ENCODE measurements at regions not wholly inside any gene's neighbourhood (a gene's known extent, or its start where the extent isn't known, plus 50 kb on each side); places are given as distances from the start of the nearest gene placed in this dataset.

DNA sequence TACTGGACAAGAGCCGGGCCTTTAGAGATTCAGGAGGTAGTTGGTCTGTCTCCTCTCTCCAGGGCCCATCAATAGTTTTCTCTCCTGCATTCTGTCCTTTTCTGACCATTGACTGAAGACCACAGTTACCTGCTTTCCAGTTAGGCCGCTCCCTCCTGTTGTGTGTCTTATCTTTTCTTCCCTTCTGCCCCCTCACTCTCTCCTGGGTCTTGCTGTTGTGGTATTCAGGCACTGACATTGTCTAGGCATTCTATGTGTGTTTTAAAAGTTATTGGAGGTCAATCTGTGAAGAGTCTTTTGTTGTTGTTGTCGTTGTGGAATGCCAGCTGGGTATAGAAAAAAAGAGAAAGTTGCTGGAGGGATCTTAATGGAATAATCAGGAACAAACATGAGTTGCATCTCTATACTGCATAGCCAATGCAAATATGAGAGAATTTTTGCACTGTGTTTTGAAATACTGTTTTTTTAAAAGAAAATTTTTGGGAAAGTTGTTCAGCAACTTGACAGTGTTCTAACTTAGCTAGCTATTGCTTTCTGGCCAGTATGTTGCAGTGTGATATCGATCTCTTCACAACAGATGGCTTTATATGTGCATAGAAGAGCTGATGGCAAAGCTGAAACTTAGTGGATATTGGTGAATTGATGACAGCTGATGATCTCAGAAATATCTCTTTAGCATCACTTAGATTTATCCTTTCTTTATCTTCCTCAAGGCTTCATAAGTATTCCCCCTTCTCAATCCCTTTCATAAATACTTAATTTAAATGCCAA is 240.7 kb downstream of the C4orf33 start:
- ChIA-PET POLR2A (no interaction called here), CTCF (no interaction called here)
- no peak for TF ChIP-seq LEF1 (IDR thresholded peaks at IDR 0.05; ENCODE audit: borderline replicate concordance)
- TF ChIP-seq CTBP1 (IDR thresholded peaks at IDR 0.05; ENCODE audit: borderline replicate concordance), result no peak
- TF ChIP-seq SP1 (IDR thresholded peaks at IDR 0.05), result no peak
- no peak for TF ChIP-seq TARDBP (IDR thresholded peaks at IDR 0.05)
- no peak for TF ChIP-seq BHLHE40 (IDR thresholded peaks at IDR 0.05; ENCODE audit: borderline replicate concordance)
- TF ChIP-seq, protein P1, sequence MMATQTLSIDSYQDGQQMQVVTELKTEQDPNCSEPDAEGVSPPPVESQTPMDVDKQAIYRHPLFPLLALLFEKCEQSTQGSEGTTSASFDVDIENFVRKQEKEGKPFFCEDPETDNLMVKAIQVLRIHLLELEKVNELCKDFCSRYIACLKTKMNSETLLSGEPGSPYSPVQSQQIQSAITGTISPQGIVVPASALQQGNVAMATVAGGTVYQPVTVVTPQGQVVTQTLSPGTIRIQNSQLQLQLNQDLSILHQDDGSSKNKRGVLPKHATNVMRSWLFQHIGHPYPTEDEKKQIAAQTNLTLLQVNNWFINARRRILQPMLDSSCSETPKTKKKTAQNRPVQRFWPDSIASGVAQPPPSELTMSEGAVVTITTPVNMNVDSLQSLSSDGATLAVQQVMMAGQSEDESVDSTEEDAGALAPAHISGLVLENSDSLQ (IDR thresholded peaks at IDR 0.05), result no peak
- TF ChIP-seq SUZ12 (IDR thresholded peaks at IDR 0.05), result no peak
- no peak for TF ChIP-seq ZNF384 (IDR thresholded peaks at IDR 0.05)
- TF ChIP-seq FOXK2 (IDR thresholded peaks at IDR 0.05), result no peak
- no peak for TF ChIP-seq L3MBTL2 (conservative IDR thresholded peaks at IDR 0.05)
- TF ChIP-seq NFRKB (IDR thresholded peaks at IDR 0.05), result no peak
- TF ChIP-seq HDGF (IDR thresholded peaks at IDR 0.05; ENCODE audit: borderline replicate concordance), result no peak
- TF ChIP-seq ARNT (IDR thresholded peaks at IDR 0.05), result no peak
- TF ChIP-seq FOXM1 (IDR thresholded peaks at IDR 0.05; ENCODE audit: borderline replicate concordance), result no peak
- DNase-seq (ENCODE audit: extremely low spot score), result no peak

DNA sequence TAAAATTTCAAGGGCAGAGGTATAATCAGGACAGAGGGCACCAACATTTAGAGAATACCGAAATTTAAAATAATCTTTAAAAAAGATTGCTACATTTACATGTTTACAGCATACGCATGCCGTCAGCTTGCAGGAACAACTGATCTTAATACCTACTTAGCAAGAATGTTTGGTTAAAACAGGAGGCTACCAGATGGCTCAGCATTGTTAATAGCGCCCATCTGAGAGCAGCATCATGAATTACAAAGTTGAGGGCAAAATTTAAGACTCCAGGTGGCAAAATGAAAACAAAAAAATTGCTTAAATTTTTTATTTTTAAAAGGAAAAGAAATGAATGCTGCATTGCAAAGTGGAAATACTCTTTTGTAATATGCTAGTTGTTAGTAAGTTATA is 241.3 kb downstream of the C4orf33 start:
- ChIA-PET POLR2A (no interaction called here), CTCF (no interaction called here)
- TF ChIP-seq ARNT (IDR thresholded peaks at IDR 0.05) (no peak), BHLHE40 (IDR thresholded peaks at IDR 0.05; ENCODE audit: borderline replicate concordance) (no peak), SUZ12 (IDR thresholded peaks at IDR 0.05) (no peak), L3MBTL2 (conservative IDR thresholded peaks at IDR 0.05) (no peak), LEF1 (IDR thresholded peaks at IDR 0.05; ENCODE audit: borderline replicate concordance) (no peak), FOXM1 (IDR thresholded peaks at IDR 0.05; ENCODE audit: borderline replicate concordance) (no peak), FOXK2 (IDR thresholded peaks at IDR 0.05) (no peak), SP1 (IDR thresholded peaks at IDR 0.05) (no peak), NFRKB (IDR thresholded peaks at IDR 0.05) (no peak), FOXA1 (IDR thresholded peaks at IDR 0.05) (no peak), ZNF384 (IDR thresholded peaks at IDR 0.05) (no peak), CTBP1 (IDR thresholded peaks at IDR 0.05; ENCODE audit: borderline replicate concordance) (no peak), TARDBP (IDR thresholded peaks at IDR 0.05) (no peak), ELF4 (IDR thresholded peaks at IDR 0.05) (no peak)
- TF ChIP-seq, protein P1 (IDR thresholded peaks at IDR 0.05), result no peak
- DNase-seq (ENCODE audit: extremely low spot score), result no peak

DNA sequence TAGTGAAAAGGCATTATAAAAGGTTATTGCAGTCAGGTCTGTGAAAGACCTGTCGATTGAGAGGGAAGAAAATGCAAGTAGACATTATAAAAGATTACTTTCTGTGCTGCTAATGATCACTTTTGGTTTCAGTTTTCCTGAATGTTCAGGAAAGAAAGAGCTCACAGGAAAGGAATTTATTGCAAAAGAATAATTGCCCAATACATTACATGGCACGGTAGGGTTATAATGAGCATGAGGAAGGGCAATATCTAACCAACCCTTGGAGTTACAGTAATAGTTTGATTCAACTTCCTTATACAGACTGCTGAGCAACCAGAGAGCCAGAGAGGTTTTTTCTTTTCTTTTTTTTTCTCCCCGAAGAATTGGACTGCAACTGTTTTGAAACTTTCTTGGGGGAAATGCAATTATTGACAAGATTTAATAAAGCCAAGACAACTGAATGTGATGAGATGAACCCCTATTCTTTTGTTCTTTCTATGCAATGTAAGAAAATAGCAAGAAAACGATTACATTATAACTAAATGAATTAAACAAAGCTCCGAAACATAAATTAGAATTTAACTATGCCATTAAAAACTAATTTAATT is 247.0 kb downstream of the C4orf33 start:
- CTCF ChIA-PET, result interaction anchor here (0.6 to 2.2 kb wide), 3 partner anchors 10 to 357 kb away, joined by 4 to 12 read pairs (median 4); no protein-coding TSS in a partner anchor
- no peak for TF ChIP-seq SUZ12 (IDR thresholded peaks at IDR 0.05)
- DNase-seq (ENCODE audit: extremely low spot score), result no peak
- POLR2A ChIA-PET, result no interaction called here

DNA sequence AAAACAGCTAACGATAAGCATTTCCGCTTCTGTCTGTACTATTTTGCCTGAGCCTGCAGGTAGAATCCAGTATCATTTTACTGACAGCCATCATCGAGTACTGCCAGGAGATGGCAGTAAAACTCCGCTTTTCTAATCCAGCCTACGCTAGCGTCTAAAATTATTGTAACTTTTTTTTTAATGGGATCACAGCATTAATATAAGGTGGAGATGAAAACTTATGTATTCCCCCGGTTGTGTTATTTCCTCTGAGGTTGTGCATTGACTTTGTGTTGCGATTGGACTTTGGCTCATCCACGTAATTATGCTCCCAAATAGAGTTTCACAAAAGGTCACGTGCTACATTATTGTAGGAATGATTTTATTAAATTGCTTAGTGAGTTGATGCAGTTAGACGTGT is 248.1 kb downstream of the C4orf33 start:
- TF ChIP-seq ZNF384 (IDR thresholded peaks at IDR 0.05) (peak; percentile 47; the same call in 1 of the 2 replicates), CTBP1 (IDR thresholded peaks at IDR 0.05; ENCODE audit: borderline replicate concordance) (no peak)
- TF ChIP-seq, protein P1 (IDR thresholded peaks at IDR 0.05), result peak; percentile 81
- DNase-seq (ENCODE audit: extremely low spot score), result peak; percentile 46
- POLR2A ChIA-PET, result no interaction called here

DNA sequence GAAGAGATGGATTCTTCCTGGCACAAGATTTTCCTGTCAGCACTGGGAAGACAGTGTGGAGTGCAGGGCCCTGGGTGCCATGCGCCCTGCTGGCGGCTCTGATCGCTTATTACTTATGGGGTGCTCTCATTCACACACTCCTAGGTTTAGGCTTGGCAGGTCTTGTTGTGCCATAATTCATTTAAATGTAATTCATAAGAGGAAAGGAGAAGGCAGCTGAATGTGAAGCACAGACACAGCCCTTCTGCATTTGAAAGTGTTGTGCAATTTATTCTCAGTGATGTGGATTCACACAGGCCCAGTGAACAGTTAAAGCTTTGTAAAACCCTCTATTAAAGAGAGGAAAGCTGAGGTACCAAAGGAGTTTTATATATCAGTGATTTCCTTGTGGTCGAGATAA is 249.7 kb downstream of the C4orf33 start:
- CTCF ChIA-PET, result no interaction called here
- TF ChIP-seq CTBP1 (IDR thresholded peaks at IDR 0.05; ENCODE audit: borderline replicate concordance) (no peak), FOXM1 (IDR thresholded peaks at IDR 0.05; ENCODE audit: borderline replicate concordance) (no peak), FOXA1 (IDR thresholded peaks at IDR 0.05) (no peak)
- TF ChIP-seq, protein P1 (IDR thresholded peaks at IDR 0.05), result no peak
- POLR2A ChIA-PET, result no interaction called here
- no peak for DNase-seq (ENCODE audit: extremely low spot score)

More for the DNA sequence above, 248.1 kb downstream of the C4orf33 start:
- CTCF ChIA-PET, result interaction anchor here (0.5 to 2.2 kb wide), 5 partner anchors 9 to 355 kb away, joined by 3 to 12 read pairs (median 5); no protein-coding TSS in a partner anchor

DNA sequence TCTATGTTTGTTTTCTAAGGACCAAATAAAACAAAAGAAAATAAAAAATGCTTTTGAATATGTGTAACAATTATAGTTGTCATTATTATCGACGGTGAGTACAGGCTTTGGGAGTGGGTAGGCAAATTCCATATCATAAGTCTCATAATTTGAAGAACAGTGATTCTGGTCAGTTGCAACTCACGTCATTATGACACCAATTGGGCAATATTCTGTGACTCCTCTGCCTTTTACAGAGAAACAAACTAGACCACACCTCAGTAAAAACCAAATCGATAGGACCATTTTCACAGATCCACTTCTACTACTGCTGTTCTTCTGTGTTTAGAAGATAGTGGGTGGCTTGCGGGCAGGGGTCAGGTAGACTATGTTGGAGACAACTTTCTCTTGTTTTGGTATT is 250.1 kb downstream of the C4orf33 start:
- no peak for TF ChIP-seq ELF4 (IDR thresholded peaks at IDR 0.05)
- no peak for TF ChIP-seq NFRKB (IDR thresholded peaks at IDR 0.05)
- CTCF ChIA-PET, result no interaction called here
- no peak for DNase-seq (ENCODE audit: extremely low spot score)
- POLR2A ChIA-PET, result no interaction called here

Measured in HEK293T (cell line).